ENCODE measurements at regions not wholly inside any gene's neighbourhood (a gene's known extent, or its start where the extent isn't known, plus 50 kb on each side); places are given as distances from the start of the nearest gene placed in this dataset.

DNA sequence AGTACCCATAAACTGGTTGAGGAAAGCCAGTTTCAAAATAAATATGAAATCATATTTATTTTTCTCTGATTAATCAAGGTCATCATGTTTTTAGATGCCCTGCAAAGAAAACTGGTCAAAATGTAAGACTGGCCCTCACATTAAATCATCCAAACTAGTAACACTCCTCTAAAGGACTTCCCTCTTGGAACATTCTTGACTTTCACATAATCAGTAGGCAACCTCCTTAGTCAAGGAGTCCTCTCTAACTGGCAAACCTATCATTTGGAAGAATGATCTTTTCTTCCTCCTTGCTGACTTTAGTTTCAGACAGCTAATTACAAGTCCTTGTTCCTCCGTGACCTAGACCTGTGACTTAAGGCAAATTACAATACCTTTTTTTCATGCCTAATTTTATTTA lies 82.5 kb upstream of the DCBLD2 start:
- H3K9me3 Mint-ChIP-seq = no peaks in the 10 kb centered on the region
- no peak for DNase-seq (ENCODE audit: extremely low spot score, unreplicated experiment)
- H3K4me1 Mint-ChIP-seq (ENCODE audit: unreplicated experiment) = peaks cover 26% of the 10 kb centered on the region
- H3K27me3 Mint-ChIP-seq = no peaks in the 10 kb centered on the region
- H3K4me3 Mint-ChIP-seq = no peak overlapping the region
- no peak overlapping the region for H3K27ac Mint-ChIP-seq
- no peaks in the 10 kb centered on the region for H3K36me3 Mint-ChIP-seq
- no peak for TF ChIP-seq CTCF (conservative IDR thresholded peaks at IDR 0.05)

DNA sequence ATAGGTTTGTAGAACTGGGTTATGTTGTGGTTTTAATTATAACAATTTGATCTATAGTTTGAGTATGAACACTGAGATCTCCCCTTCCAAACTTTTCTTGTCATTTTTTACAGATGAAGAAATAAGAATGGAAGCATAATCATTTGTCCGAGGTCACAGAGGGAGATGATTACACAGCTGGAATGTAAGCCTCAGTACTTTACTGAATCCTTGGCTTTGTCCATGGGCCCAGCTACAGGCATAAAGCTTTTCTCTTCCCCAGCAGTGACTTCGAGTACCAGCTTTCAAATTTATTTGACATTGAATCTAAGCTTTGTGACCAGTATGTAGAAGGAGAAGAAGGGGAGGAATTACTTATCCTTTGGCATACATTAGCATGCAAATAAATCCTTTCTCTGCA lies 80.9 kb upstream of the DCBLD2 start:
- peaks cover 26% of the 10 kb centered on the region for H3K4me1 Mint-ChIP-seq (ENCODE audit: unreplicated experiment)

DNA sequence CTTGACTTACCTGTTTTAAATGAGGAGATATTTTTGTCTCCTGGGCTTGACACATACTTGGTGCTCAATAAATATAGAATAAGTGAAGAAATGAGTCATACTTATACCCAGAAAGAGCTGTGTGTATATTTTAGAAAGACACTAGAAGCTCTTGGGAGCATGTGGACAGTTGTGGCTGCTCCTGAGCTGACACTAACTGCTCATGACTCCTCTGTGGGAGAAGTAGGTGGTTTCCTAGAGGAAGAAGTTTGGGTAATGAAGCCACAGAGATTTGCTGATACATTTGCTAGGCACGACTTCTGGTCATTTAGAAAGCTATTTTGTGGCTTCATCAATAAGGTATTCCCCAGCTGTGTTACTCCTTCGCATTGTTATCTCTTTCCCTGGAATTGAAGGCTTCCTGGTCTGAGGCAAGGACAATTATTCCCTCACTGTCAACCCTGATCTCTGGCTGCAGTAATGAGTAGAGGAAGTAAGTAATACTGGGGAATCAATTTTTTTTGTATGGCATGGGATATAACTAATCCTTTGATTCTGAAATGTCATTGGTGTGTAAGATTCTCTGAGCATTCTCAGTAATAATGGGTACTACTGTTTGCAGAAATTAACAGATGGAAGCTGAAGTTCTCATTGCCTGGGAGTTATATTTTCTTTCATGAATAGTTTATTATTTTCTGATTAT lies 79.6 kb upstream of the DCBLD2 start:
- TF ChIP-seq CTCF (conservative IDR thresholded peaks at IDR 0.05) = no peak
- no peak for DNase-seq (ENCODE audit: extremely low spot score, unreplicated experiment)
- no peaks in the 10 kb centered on the region for H3K9me3 Mint-ChIP-seq
- H3K4me3 Mint-ChIP-seq = no peak overlapping the region
- H3K27ac Mint-ChIP-seq = no peak overlapping the region
- no peaks in the 10 kb centered on the region for H3K36me3 Mint-ChIP-seq
- H3K4me1 Mint-ChIP-seq (ENCODE audit: unreplicated experiment) = peaks cover 21% of the 10 kb centered on the region
- no peaks in the 10 kb centered on the region for H3K27me3 Mint-ChIP-seq

More for the DNA sequence above, 80.9 kb upstream of the DCBLD2 start:
- no peak overlapping the region for H3K27ac Mint-ChIP-seq
- no peak for DNase-seq (ENCODE audit: extremely low spot score, unreplicated experiment)
- no peak for TF ChIP-seq CTCF (conservative IDR thresholded peaks at IDR 0.05)
- no peaks in the 10 kb centered on the region for H3K27me3 Mint-ChIP-seq
- H3K9me3 Mint-ChIP-seq = no peaks in the 10 kb centered on the region
- H3K36me3 Mint-ChIP-seq = no peaks in the 10 kb centered on the region
- no peak overlapping the region for H3K4me3 Mint-ChIP-seq

DNA sequence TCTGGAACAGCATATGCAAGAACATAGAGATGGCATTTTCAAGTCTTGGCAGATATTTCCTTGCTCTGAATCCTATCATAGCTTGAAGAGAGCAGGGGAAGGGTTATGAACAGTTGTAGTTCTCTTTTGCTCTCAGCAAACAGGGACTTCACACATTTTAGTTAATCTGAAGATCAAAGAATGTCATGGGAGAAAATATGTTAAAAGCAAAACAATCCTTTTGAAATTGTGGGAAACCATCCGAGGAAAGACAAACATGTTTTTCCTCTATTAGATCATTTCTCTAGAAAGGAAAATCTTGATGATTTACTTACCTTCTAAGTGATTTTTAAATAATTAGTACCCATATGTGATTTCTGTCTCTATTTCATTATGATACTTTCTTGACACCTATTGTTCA lies 77.8 kb upstream of the DCBLD2 start:
- H3K9me3 Mint-ChIP-seq = no peaks in the 10 kb centered on the region
- H3K4me3 Mint-ChIP-seq = no peak overlapping the region
- H3K4me1 Mint-ChIP-seq (ENCODE audit: unreplicated experiment) = peaks cover 9% of the 10 kb centered on the region
- H3K27me3 Mint-ChIP-seq = no peaks in the 10 kb centered on the region
- no peak for TF ChIP-seq CTCF (conservative IDR thresholded peaks at IDR 0.05)
- DNase-seq (ENCODE audit: extremely low spot score, unreplicated experiment) = no peak
- no peak overlapping the region for H3K27ac Mint-ChIP-seq
- no peaks in the 10 kb centered on the region for H3K36me3 Mint-ChIP-seq

DNA sequence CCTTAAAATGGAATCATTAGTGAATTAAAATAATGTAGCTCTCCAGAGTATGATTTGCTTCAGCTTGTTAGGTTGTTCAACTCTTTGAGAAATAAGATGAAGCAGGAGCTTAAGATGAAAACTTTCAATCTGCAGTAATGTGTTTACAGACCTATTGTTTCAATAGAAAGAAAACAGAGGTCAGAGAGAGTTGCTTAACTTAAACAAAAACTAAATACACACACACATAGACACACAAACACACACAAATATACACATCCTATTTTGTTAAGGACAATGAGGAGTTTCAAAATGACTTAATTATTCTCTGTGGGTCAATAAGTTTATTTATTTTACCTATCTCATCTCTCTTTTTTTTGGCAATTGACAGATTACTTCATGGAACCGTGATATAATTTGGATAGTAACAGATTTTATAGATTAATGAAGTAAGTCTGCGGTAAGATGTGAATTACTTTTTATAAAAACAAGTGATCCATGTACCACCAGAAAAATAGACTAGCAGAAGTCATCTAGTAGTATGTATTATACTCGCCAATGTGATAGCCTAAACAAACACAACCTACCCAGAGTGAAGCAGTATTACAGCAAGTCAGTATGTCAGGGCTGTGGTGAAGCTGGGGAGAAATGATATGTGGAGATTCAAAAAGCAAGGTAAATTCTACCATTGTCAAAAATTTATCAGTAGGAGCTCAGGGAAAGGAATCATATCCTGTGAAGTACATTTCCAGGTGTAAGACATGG lies 76.7 kb upstream of the DCBLD2 start:
- no peak overlapping the region for H3K4me3 Mint-ChIP-seq
- no peak for DNase-seq (ENCODE audit: extremely low spot score, unreplicated experiment)
- H3K9me3 Mint-ChIP-seq = no peaks in the 10 kb centered on the region
- no peaks in the 10 kb centered on the region for H3K36me3 Mint-ChIP-seq
- TF ChIP-seq CTCF (conservative IDR thresholded peaks at IDR 0.05) = no peak
- no peak overlapping the region for H3K27ac Mint-ChIP-seq
- H3K4me1 Mint-ChIP-seq (ENCODE audit: unreplicated experiment) = peaks cover 8% of the 10 kb centered on the region
- no peaks in the 10 kb centered on the region for H3K27me3 Mint-ChIP-seq

Measured in type B pancreatic cell (in vitro differentiated cells).